SH-SY5Y (cell line): ENCODE measurements at regions not wholly inside any gene's neighbourhood (a gene's known extent, or its start where the extent isn't known, plus 50 kb on each side); places are given as distances from the start of the nearest gene placed in this dataset.

Experiments
- GATA2 ChIP-seq: IDR thresholded peaks from 2 replicates; pipeline ENCODE4 v1.6.1; 2011; ENCODE audit warnings: mild to moderate bottlenecking, low read depth, low read length
- GATA3 ChIP-seq: IDR thresholded peaks from 2 replicates; pipeline ENCODE4 v1.6.1; 2011; ENCODE audit warnings: low read depth, mild to moderate bottlenecking, low read length, moderate library complexity

GRCh38 chr2:198715302-198715835, 742.4 kb downstream of the SATB2 start:
- TF ChIP-seq GATA2, result no peak
- no peak for TF ChIP-seq GATA3
